ENCODE measurements at regions not wholly inside any gene's neighbourhood (a gene's known extent, or its start where the extent isn't known, plus 50 kb on each side); places are given as distances from the start of the nearest gene placed in this dataset.

DNA sequence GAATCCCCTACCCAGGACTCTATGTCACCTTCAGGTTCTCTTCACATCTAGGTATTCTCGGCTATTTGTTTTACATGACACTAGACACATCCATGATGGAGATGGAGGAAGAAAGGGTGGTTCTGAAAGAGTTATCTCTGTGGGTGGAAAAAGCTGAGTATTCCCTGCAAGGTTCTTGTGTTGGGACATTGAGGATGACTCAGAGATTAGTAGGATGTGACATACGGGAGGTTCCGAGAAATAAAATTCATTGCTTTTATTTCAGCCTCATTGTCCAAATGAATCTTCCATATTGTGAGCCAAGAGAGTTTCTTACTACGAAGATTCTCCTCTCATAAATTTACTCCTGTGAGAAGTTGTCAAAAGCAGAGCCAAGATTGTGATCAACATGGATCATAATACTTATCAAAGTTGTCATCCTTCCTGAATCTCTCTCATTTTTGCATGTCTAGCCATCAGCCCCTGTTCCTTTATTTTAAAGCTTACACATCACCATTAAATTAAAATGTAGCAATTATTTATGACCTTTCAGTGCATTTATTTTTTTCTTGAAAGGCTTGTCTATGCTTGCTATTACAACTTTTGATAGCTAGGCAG lies 370.0 kb downstream of the PSAT1 start:
- TF ChIP-seq GATA3 (IDR thresholded peaks at IDR 0.05; ENCODE audit: low read depth, low read length), result no peak
- no peak for TF ChIP-seq GATA2 (IDR thresholded peaks at IDR 0.05; ENCODE audit: low read depth, low read length)

All from SH-SY5Y (cell line).